HepG2 (cell line): ENCODE measurements at regions not wholly inside any gene's neighbourhood (a gene's known extent, or its start where the extent isn't known, plus 50 kb on each side); places are given as distances from the start of the nearest gene placed in this dataset.

Experiments used
- E2F5 ChIP-seq: sonication (generic); formaldehyde crosslinking; conservative IDR thresholded peaks from 2 replicates; pipeline ENCODE4 v1.4.0; 2020; ENCODE audit warnings: missing genetic modification reagents
- FOSL1 ChIP-seq: sonication (generic); formaldehyde crosslinking; IDR thresholded peaks from 2 replicates; pipeline ENCODE4 v1.9.0; 2021; ENCODE audit warnings: missing genetic modification reagents, borderline replicate concordance
- FOXA3 ChIP-seq: IDR thresholded peaks from 2 replicates; pipeline ENCODE4 v1.6.1; 2016; ENCODE audit warnings: missing genetic modification reagents, missing compliant biosample characterization
- FOXP4 ChIP-seq: sonication (generic); formaldehyde crosslinking; IDR thresholded peaks from 2 replicates; pipeline ENCODE4 v1.4.0; 2020; ENCODE audit warnings: missing genetic modification reagents
- GZF1 ChIP-seq: sonication (generic); formaldehyde crosslinking; IDR thresholded peaks from 2 replicates; pipeline ENCODE4 v1.5.1; 2020; ENCODE audit warnings: mild to moderate bottlenecking, missing genetic modification reagents
- HMG20A ChIP-seq: IDR thresholded peaks from 2 replicates; pipeline ENCODE4 v1.6.1; 2016; ENCODE audit warnings: borderline replicate concordance
- LCORL ChIP-seq, 2 experiments: fragments of 450-650 bp in 1 of 2; sonication (generic) in 1 of 2; formaldehyde crosslinking in 1 of 2; IDR thresholded peaks; 2 replicates each; pipeline versions ENCODE4 v1.5.0 to v1.6.1; 2017 to 2020; ENCODE audit warnings: antibody characterized with exemption in 1 of 2, missing genetic modification reagents in 1 of 2
- MZF1 ChIP-seq: sonication (generic); formaldehyde crosslinking; IDR thresholded peaks from 2 replicates; pipeline ENCODE4 v1.8.1; 2023; ENCODE audit warnings: mild to moderate bottlenecking, missing genetic modification reagents, borderline replicate concordance
- NCOA2 ChIP-seq: sonication (generic); formaldehyde crosslinking; IDR thresholded peaks from 2 replicates; pipeline ENCODE4 v1.8.0; 2022; ENCODE audit warnings: inconsistent platforms
- NRL ChIP-seq: sonication (generic); formaldehyde crosslinking; IDR thresholded peaks from 2 replicates; pipeline ENCODE4 v1.5.0; 2020; ENCODE audit warnings: missing genetic modification reagents, mild to moderate bottlenecking, moderate library complexity, borderline replicate concordance
- POLR2A ChIP-seq, 2 experiments: IDR thresholded peaks; 2 replicates each; pipeline ENCODE4 v1.6.1; 2011; ENCODE audit warnings: low read depth in 2 of 2, low read length in 2 of 2, mild to moderate bottlenecking in 1 of 2, moderate library complexity in 1 of 2; ENCODE audit not compliant: insufficient read depth in 1 of 2
- RARA ChIP-seq: IDR thresholded peaks from 2 replicates; pipeline ENCODE4 v1.6.1; 2016; ENCODE audit warnings: missing genetic modification reagents, missing compliant biosample characterization
- SAP130 ChIP-seq: IDR thresholded peaks from 2 replicates; pipeline ENCODE4 v1.6.1; 2016; ENCODE audit warnings: low read depth
- SOX5 ChIP-seq: IDR thresholded peaks from 2 replicates; pipeline ENCODE4 v1.6.1; 2016; ENCODE audit warnings: borderline replicate concordance
- ZNF10 ChIP-seq: sonication (generic); formaldehyde crosslinking; IDR thresholded peaks from 2 replicates; pipeline ENCODE4 v1.4.0; 2020; ENCODE audit warnings: mild to moderate bottlenecking, low read depth, missing genetic modification reagents, borderline replicate concordance
- ZNF18 ChIP-seq: sonication (generic); formaldehyde crosslinking; IDR thresholded peaks from 2 replicates; pipeline ENCODE4 v1.8.0; 2022; ENCODE audit warnings: mild to moderate bottlenecking, missing genetic modification reagents; ENCODE audit not compliant: insufficient replicate concordance
- ZNF276 ChIP-seq: sonication (generic); formaldehyde crosslinking; IDR thresholded peaks from 2 replicates; pipeline ENCODE4 v1.4.0; 2020; ENCODE audit warnings: mild to moderate bottlenecking, low read depth, missing genetic modification reagents
- ZNF367 ChIP-seq: sonication (generic); formaldehyde crosslinking; IDR thresholded peaks from 2 replicates; pipeline ENCODE4 v1.4.0; 2020; ENCODE audit warnings: missing genetic modification reagents, borderline replicate concordance
- ZNF639 ChIP-seq: conservative IDR thresholded peaks from 2 replicates; pipeline ENCODE4 v1.6.1; 2018; ENCODE audit warnings: missing genetic modification reagents
- ZNF644 ChIP-seq: IDR thresholded peaks from 2 replicates; pipeline ENCODE4 v1.6.1; 2016; ENCODE audit warnings: low read depth
- ZNF737 ChIP-seq: sonication (generic); formaldehyde crosslinking; IDR thresholded peaks from 2 replicates; pipeline ENCODE4 v1.5.0; 2020; ENCODE audit warnings: missing genetic modification reagents, mild to moderate bottlenecking, borderline replicate concordance
- ZNF761 ChIP-seq: sonication (generic); formaldehyde crosslinking; conservative IDR thresholded peaks from 2 replicates; pipeline ENCODE4 v1.4.0; 2020; ENCODE audit warnings: mild to moderate bottlenecking, missing genetic modification reagents
- ZNF775 ChIP-seq: sonication (generic); formaldehyde crosslinking; IDR thresholded peaks from 2 replicates; pipeline ENCODE4 v1.4.0; 2020; ENCODE audit warnings: missing genetic modification reagents, mild to moderate bottlenecking, moderate library complexity, borderline replicate concordance

GRCh38 chr1:87795615-87796337 is 467.1 kb downstream of the LMO4 start (continued):
- TF ChIP-seq RARA (CRISPR knock-in tag) (peak; percentile 78), ZNF761 (CRISPR knock-in tag) (no peak), SOX5 (CRISPR knock-in tag) (peak; percentile 39; the same call in 1 of the 2 replicates), ZNF18 (no peak), SAP130 (CRISPR knock-in tag) (peak; percentile 50), FOXP4 (peak; percentile 58), HMG20A (peak; percentile 44; the same call in 1 of the 2 replicates), ZNF10 (CRISPR knock-in tag) (no peak), MZF1 (CRISPR knock-in tag) (no peak), ZNF276 (CRISPR knock-in tag) (no peak), E2F5 (CRISPR knock-in tag) (no peak), ZNF367 (no peak), ZNF737 (no peak), FOXA3 (CRISPR knock-in tag) (peak; percentile 49; the same call in 1 of the 2 replicates), NCOA2 (CRISPR knock-in tag) (peak; percentile 64), ZNF639 (no peak), ZNF775 (CRISPR knock-in tag) (peak; percentile 87; the same call in 1 of the 2 replicates), LCORL (IDR thresholded peaks at IDR 0.05) (peak; percentile 59; the same call in 1 of the 2 replicates), LCORL (CRISPR knock-in tag; IDR thresholded peaks at IDR 0.05) (peak; percentile 50; the same call in 1 of the 2 replicates), FOSL1 (no peak), POLR2A (IDR thresholded peaks at IDR 0.05; ENCODE audit: insufficient read depth in 1 of 2, low read depth in 2 of 2, low read length in 2 of 2) (peak in 1 of 2 experiments; percentile 37; a peak in 1 of 4 replicates), NRL (CRISPR knock-in tag) (no peak), GZF1 (CRISPR knock-in tag) (no peak), ZNF644 (CRISPR knock-in tag) (peak; percentile 26; the same call in 1 of the 2 replicates)
